ENCODE measurements at regions not wholly inside any gene's neighbourhood (a gene's known extent, or its start where the extent isn't known, plus 50 kb on each side); places are given as distances from the start of the nearest gene placed in this dataset.

GRCh38 chr12:93256256-93256969 is 121.3 kb upstream of the NUDT4 start:
- DNase-seq, result no peak

- DNase-seq, result no peak
These were observed 116.1 kb upstream of the NUDT4 start for GRCh38 chr12:93261505-93262094.

GRCh38 chr12:93272997-93273396 is 104.7 kb upstream of the NUDT4 start:
- no peak for DNase-seq

GRCh38 chr12:93273834-93274564 is 103.7 kb upstream of the NUDT4 start:
- DNase-seq, result no peak

GRCh38 chr12:93274937-93275336 is 102.8 kb upstream of the NUDT4 start:
- DNase-seq, result no peak

GRCh38 chr12:93275589-93275988 is 102.1 kb upstream of the NUDT4 start:
- no peak for DNase-seq

GRCh38 chr12:93279565-93280412 is 97.9 kb upstream of the NUDT4 start:
- DNase-seq, result no peak

GRCh38 chr12:93287149-93287548 is 90.6 kb upstream of the NUDT4 start:
- no peak for DNase-seq

GRCh38 chr12:93288626-93289025 is 89.1 kb upstream of the NUDT4 start:
- no peak for DNase-seq

- DNase-seq, result no peak
These were observed 87.3 kb upstream of the NUDT4 start for GRCh38 chr12:93290391-93290790.

- no peak for DNase-seq
These were observed 85.5 kb upstream of the NUDT4 start for GRCh38 chr12:93292213-93292612.

GRCh38 chr12:93292731-93293566 is 84.8 kb upstream of the NUDT4 start:
- no peak for DNase-seq

GRCh38 chr12:93297032-93297431 is 80.7 kb upstream of the NUDT4 start:
- DNase-seq, result no peak

GRCh38 chr12:93297536-93297935 is 80.2 kb upstream of the NUDT4 start:
- no peak for DNase-seq

- no peak for DNase-seq
These were observed 78.4 kb upstream of the NUDT4 start for GRCh38 chr12:93299262-93299846.

- no peak for DNase-seq
These were observed 77.1 kb upstream of the NUDT4 start for GRCh38 chr12:93300611-93301021.

GRCh38 chr12:93302331-93303229 is 75.1 kb upstream of the NUDT4 start:
- DNase-seq, result no peak

GRCh38 chr12:93306636-93307035 is 71.1 kb upstream of the NUDT4 start:
- no peak for DNase-seq

- DNase-seq, result no peak
These were observed 69.4 kb upstream of the NUDT4 start for GRCh38 chr12:93308281-93308680.

GRCh38 chr12:93311827-93312226 is 65.9 kb upstream of the NUDT4 start:
- no peak for DNase-seq

GRCh38 chr12:93314177-93314497 is 63.6 kb upstream of the NUDT4 start:
- DNase-seq, result no peak
